ENCODE measurements at regions not wholly inside any gene's neighbourhood (a gene's known extent, or its start where the extent isn't known, plus 50 kb on each side); places are given as distances from the start of the nearest gene placed in this dataset.

DNA sequence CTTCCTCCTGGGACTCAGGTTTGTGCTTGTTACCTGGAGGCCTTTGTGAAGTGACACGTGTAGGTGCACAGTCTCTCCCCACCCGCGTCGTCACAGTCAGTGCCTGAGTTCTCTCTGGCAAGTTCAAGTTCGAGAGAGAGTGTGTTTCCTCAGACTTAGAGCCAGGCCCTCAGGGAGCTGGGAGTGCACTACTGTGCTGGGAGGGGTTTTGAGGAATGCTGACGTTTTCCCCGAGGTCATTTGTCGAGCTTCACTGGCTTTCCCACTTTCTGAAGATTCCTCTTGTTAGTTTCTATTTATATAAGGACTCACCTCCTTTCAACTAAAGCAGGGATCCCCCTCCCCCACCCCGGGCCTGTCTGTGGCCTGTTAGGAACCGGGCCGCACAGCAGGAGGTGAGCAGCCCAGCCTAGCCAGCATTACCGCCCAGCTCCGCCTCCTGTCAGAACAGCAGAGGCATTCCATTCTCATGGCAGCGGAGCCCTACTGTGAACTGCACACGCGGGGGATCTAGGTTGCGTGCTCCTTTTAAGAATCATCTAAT, 209.2 kb downstream of the DIRAS2 start:
- H2BK5ac ChIP-seq (ENCODE audit: low read depth, low read length): no peak overlapping the region
- no peaks in the 10 kb centered on the region for H3K27me3 ChIP-seq (replicated peaks in 1 of 4; ENCODE audit: control insufficient read depth in 3 of 4, extremely low read depth in 1 of 4, insufficient read depth in 3 of 4, low read length in 3 of 4)
- H4K5ac ChIP-seq (ENCODE audit: insufficient read length, low read depth, low read length): no peak overlapping the region
- H3K4me1 ChIP-seq (replicated peaks in 1 of 4; ENCODE audit: control insufficient read depth in 3 of 4, insufficient read depth in 4 of 4, low read length in 3 of 4): peaks cover 6 to 15% (median 8%) of the 10 kb centered on the region in 4 experiments
- H3K27ac ChIP-seq (ENCODE audit: low read depth, low read length): no peak overlapping the region
- no peak overlapping the region for H3K4ac ChIP-seq (replicated peaks; ENCODE audit: insufficient read length, low read depth, low read length)
- H3K23me2 ChIP-seq (ENCODE audit: low read depth, low read length): peaks cover 2% of the 10 kb centered on the region; the same call in 1 of the 2 replicates
- no peak overlapping the region for H3K56ac ChIP-seq (replicated peaks; ENCODE audit: insufficient read length, low read depth, low read length)
- H4K20me1 ChIP-seq (replicated peaks in 1 of 2; ENCODE audit: control insufficient read depth in 1 of 2, insufficient read depth in 2 of 2, low read length in 2 of 2): no peaks in the 10 kb centered on the region
- no peaks in the 10 kb centered on the region for H3K36me3 ChIP-seq (ENCODE audit: control insufficient read depth in 2 of 4, insufficient read depth in 4 of 4, low read length in 3 of 4)
- H3K4me3 ChIP-seq (ENCODE audit: extremely low read depth in 1 of 4, insufficient read depth in 2 of 4, low read depth in 3 of 4, low read length in 4 of 4): peak overlapping the region; percentile 24 to 52 (median 30); a peak in 5 of 8 replicates
- no peaks in the 10 kb centered on the region for H3K79me1 ChIP-seq (ENCODE audit: low read depth, low read length)
- peak overlapping the region; percentile 25; the same call in 1 of the 2 replicates for H3K18ac ChIP-seq (ENCODE audit: extremely low read depth, low read length)
- no peak overlapping the region for H2BK120ac ChIP-seq (replicated peaks; ENCODE audit: low read depth, low read length)
- no peak overlapping the region for H2BK15ac ChIP-seq (ENCODE audit: low read length)
- FAIRE-seq: peak; percentile 45
- H2AK5ac ChIP-seq (ENCODE audit: low read depth, low read length): no peak overlapping the region; the same call in 1 of the 2 replicates
- H3K79me2 ChIP-seq (ENCODE audit: control insufficient read depth in 1 of 2, insufficient read depth in 2 of 2, low read length in 2 of 2): no peaks in the 10 kb centered on the region
- H2BK12ac ChIP-seq (ENCODE audit: low read depth, low read length): no peak overlapping the region
- no peak overlapping the region for H4K91ac ChIP-seq (replicated peaks; ENCODE audit: insufficient read length, low read length)
- ChIA-PET CTCF (ENCODE audit: partially characterized antibody) (interaction anchor here (0.7 to 1.8 kb wide), 3 partner anchors 10 to 292 kb away, joined by 3 to 4 read pairs (median 4); no protein-coding TSS in a partner anchor), POLR2A (ENCODE audit: partially characterized antibody) (interaction anchor here (0.6 to 1.2 kb wide), 2 partner anchors 9 to 144 kb away, joined by 3 read pairs; no protein-coding TSS in a partner anchor)
- no peak overlapping the region for H3K23ac ChIP-seq (ENCODE audit: insufficient read length)
- no peak overlapping the region for H3K9ac ChIP-seq (replicated peaks in 1 of 4; ENCODE audit: extremely low read depth in 1 of 4, low read depth in 3 of 4, low read length in 3 of 4)
- 0 out of 4 replicates have a peak, but pooled peaks cover 0 to under 1% of the 10 kb centered on the region in 2 experiments for H3K9me3 ChIP-seq (ENCODE audit: insufficient read depth in 2 of 2, low read depth in 1 of 2, low read length in 1 of 2)
- no peak overlapping the region for H4K8ac ChIP-seq (ENCODE audit: extremely low read depth, insufficient read depth, low read length)
- H3K14ac ChIP-seq (ENCODE audit: insufficient read length): no peak overlapping the region
- H2BK20ac ChIP-seq (ENCODE audit: low read length): no peak overlapping the region
- 6% methylated on average over 17 of the region's 17 CpGs; no CpG with 5 or more reads in 1 of the 2 experiments for WGBS, 2 experiments (ENCODE audit: extremely low coverage in 1 of 2, insufficient coverage in 1 of 2, insufficient read length in 1 of 2, insufficient replicate concordance in 2 of 2, low coverage in 1 of 2, low lambda C conversion rate in 2 of 2, missing lambda C conversion rate in 1 of 2)
- peak overlapping the region; percentile 68 to 89 for H3K4me2 ChIP-seq (ENCODE audit: insufficient read depth in 1 of 2, low read depth in 2 of 2, low read length in 2 of 2)
- peak; percentile 80 to 88 for DNase-seq (ENCODE audit: low read depth in 1 of 2, low spot score in 2 of 2)
- H2AFZ ChIP-seq (ENCODE audit: low read length): no peak overlapping the region
- no peak for TF ChIP-seq HDAC6 (IDR thresholded peaks at IDR 0.05; ENCODE audit: low read depth, low read length)
- 0 out of 2 replicates have a peak, but pooled peaks have one; percentile 22 for TF ChIP-seq YY1 (IDR thresholded peaks at IDR 0.05; ENCODE audit: low read depth, low read length)
- 0 out of 2 replicates have a peak, but pooled peaks have one; percentile 15 for TF ChIP-seq E2F6 (IDR thresholded peaks at IDR 0.05)
- TF ChIP-seq ASH2L (IDR thresholded peaks at IDR 0.05; ENCODE audit: low read length): peak; percentile 53
- no peak for TF ChIP-seq SUZ12 (IDR thresholded peaks at IDR 0.05; ENCODE audit: low read length)
- peak; percentile 67 for TF ChIP-seq SP1 (IDR thresholded peaks at IDR 0.05; ENCODE audit: low read depth, low read length)
- TF ChIP-seq RAD21 (IDR thresholded peaks at IDR 0.05 in 1 of 2, conservative IDR thresholded peaks at IDR 0.05 in 1 of 2; ENCODE audit: low read depth in 2 of 2, low read length in 2 of 2): peak in 1 of 2 experiments; percentile 21; a peak in 1 of 4 replicates
- TF ChIP-seq RNF2 (IDR thresholded peaks at IDR 0.05; ENCODE audit: borderline replicate concordance, low read depth, low read length, missing control alignments, poor library complexity, severe bottlenecking): no peak
- no peak for TF ChIP-seq MAFK (IDR thresholded peaks at IDR 0.05; ENCODE audit: low read depth, low read length)
- 0 out of 2 replicates have a peak, but pooled peaks have one; percentile 20 for TF ChIP-seq CHD2 (IDR thresholded peaks at IDR 0.05; ENCODE audit: low read length)
- TF ChIP-seq KDM4A (IDR thresholded peaks at IDR 0.05; ENCODE audit: low read depth, low read length, severe bottlenecking): no peak
- TF ChIP-seq BACH1 (IDR thresholded peaks at IDR 0.05; ENCODE audit: low read length): 0 out of 2 replicates have a peak, but pooled peaks have one; percentile 10

Data from H1 (cell line).